Vagina (tissue), 2 donors: ENCODE measurements at regions not wholly inside any gene's neighbourhood (a gene's known extent, or its start where the extent isn't known, plus 50 kb on each side); places are given as distances from the start of the nearest gene placed in this dataset.

Source experiments
- POLR2A ChIP-seq, 2 donors: fragments of 450-650 bp; IDR thresholded peaks; one replicate each; pipeline ENCODE4 v1.6.1; 2017; ENCODE audit warnings: antibody characterized with exemption in 2 of 2, mild to moderate bottlenecking in 2 of 2, moderate library complexity in 2 of 2
- POLR2AphosphoS5 ChIP-seq, 2 donors: sonication (generic); formaldehyde crosslinking; IDR thresholded peaks; one replicate each; pipeline ENCODE4 v1.9.0; 2017; ENCODE audit warnings: antibody characterized with exemption in 2 of 2, mild to moderate bottlenecking in 2 of 2, low read depth in 1 of 2; ENCODE audit not compliant: insufficient read depth in 1 of 2
- TF ChIP-seq, protein P1 (sequence below), 3 experiments: fragments of 450-650 bp in 2 of 3; fragments of 200-600 bp in 1 of 3; sonication (generic) in 1 of 3; IDR thresholded peaks; one replicate each; pipeline ENCODE4 v1.5.1; 2017 to 2019; ENCODE audit warnings: antibody characterized with exemption in 3 of 3, mild to moderate bottlenecking in 2 of 3, moderate library complexity in 2 of 3

- TF ChIP-seq, protein P1, sequence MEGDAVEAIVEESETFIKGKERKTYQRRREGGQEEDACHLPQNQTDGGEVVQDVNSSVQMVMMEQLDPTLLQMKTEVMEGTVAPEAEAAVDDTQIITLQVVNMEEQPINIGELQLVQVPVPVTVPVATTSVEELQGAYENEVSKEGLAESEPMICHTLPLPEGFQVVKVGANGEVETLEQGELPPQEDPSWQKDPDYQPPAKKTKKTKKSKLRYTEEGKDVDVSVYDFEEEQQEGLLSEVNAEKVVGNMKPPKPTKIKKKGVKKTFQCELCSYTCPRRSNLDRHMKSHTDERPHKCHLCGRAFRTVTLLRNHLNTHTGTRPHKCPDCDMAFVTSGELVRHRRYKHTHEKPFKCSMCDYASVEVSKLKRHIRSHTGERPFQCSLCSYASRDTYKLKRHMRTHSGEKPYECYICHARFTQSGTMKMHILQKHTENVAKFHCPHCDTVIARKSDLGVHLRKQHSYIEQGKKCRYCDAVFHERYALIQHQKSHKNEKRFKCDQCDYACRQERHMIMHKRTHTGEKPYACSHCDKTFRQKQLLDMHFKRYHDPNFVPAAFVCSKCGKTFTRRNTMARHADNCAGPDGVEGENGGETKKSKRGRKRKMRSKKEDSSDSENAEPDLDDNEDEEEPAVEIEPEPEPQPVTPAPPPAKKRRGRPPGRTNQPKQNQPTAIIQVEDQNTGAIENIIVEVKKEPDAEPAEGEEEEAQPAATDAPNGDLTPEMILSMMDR (IDR thresholded peaks at IDR 0.05), result no peak
- TF ChIP-seq POLR2A (IDR thresholded peaks at IDR 0.05), result no peak
- no peak for TF ChIP-seq POLR2AphosphoS5 (IDR thresholded peaks at IDR 0.05; ENCODE audit: insufficient read depth in 1 of 2, low read depth in 1 of 2)
Measured at GRCh38 chr12:60251091-60251490, 655.3 kb downstream of the SLC16A7 start.
